22Rv1 (cell line): ENCODE measurements at regions not wholly inside any gene's neighbourhood (a gene's known extent, or its start where the extent isn't known, plus 50 kb on each side); places are given as distances from the start of the nearest gene placed in this dataset.
"Not testable (repeated sequence)": the region's sequence is repeated elsewhere in the genome, so short reads cannot be mapped to it uniquely, and the experiment has no call there.

Experiments used
- CTCF ChIP-seq: fragments of 450-650 bp; IDR thresholded peaks from 2 replicates; pipeline ENCODE4 v1.5.1; 2017; ENCODE audit warnings: mild to moderate bottlenecking
- ZFX ChIP-seq: fragments of 450-650 bp; IDR thresholded peaks from 2 replicates; pipeline ENCODE4 v1.6.1; 2017; ENCODE audit warnings: antibody characterized with exemption, borderline replicate concordance

- TF ChIP-seq CTCF, ZFX: not testable (repeated sequence)
Measured at GRCh38 chrX:142270166-142270565, 65.1 kb upstream of the MAGEC2 start.
